GM21786 (cell line): ENCODE measurements at regions not wholly inside any gene's neighbourhood (a gene's known extent, or its start where the extent isn't known, plus 50 kb on each side); places are given as distances from the start of the nearest gene placed in this dataset.
"Not testable (repeated sequence)": the region's sequence is repeated elsewhere in the genome, so short reads cannot be mapped to it uniquely, and the experiment has no call there.

Experiments used
- ATAC-seq: cut with Tn5 transposase; IDR thresholded peaks from one replicate; pipeline ENCODE4 v1.9.1; 2021; ENCODE audit not compliant: unreplicated experiment

DNA sequence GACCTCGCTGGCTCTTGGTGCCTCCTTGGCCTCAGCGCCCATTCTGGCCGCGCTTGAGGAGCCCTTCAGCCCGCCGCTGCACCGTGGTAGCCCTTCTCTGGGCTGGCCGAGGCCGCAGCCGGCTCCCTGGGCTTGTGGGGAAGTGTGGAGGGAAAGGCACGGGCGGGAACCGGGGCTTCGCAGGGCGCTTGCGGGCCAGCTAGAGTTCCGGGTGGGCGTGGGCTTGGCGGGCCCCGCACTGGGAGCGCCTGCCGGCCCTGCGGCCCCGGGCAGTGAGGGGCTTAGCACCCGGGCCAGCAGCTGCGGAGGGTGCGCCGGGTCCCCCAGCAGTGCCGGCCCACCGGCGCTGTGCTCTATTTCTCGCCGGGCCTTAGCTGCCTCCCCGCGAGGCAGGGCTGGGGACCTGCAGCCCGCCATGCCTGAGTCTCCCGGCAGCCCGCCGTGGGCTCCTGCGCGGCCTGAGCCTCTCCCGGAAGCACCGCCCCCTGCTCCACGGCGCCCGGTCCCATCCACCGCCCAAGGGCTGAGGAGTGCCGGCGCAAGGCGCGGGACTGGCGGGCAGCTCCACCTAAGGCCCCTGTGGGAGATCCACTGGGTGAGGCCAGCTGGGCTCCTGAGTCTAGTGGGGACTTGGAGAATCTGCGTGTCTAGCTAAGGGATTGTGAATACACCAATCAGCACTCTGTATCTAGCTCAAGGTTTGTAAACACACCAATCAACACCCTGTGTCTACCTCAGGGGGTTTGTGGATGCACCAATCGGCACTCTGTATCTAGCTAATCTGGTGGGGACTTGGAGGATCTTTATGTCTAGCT, 141.1 kb downstream of the SLCO4C1 start:
- peak; percentile 51 for ATAC-seq

DNA sequence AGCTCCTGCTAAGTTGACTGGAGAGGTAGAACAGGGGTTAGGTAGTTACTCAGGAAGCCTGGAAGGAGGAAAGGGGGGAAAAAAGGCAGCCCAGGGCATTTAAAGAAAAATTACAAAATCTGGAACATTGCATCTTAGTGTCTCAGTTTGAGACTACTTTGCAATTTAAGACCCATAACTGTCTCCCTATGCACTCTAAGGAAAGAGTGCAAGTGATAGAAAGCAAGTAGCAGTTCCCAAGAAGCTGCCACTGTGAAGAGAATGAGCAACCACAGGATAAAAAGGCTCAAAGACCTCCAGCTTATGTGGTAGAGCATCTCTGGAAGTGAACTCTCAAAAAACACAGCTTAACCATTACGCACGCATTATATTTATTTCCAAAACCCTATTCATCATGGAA, 141.8 kb downstream of the SLCO4C1 start:
- no peak for ATAC-seq

DNA sequence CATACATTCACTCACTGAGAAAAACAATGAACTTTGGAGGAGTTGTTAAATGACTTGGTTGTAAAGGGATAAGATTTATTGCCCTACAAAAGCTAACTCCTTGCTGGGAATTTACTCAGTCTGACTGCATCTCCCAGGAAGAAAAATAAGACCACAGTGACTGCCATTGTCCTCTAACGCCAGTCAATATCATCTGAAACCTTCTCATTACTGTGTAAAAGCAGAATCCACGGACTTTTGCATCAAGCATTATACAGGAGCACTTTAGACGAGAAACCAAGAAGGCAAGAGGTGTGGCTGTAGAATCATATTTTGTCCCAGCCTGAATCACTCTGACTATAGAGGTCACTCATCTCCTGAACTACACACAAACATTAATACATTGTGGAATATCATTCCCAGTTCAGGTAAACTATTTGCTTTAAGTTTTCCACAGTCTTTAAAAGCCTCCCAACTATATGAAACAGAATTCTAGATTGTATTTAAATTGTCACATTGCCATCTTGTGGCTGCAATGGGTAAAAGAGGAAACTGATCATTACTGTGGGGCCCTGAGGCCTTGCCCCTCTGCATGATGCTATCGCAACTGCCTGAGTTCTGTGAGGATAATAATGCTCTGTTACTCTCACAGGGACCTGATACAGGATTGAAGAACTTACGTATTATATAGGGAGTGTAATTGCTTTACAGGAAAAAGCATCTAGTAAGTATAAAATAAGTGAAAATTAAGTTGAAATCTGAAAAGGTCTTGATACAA, 142.9 kb downstream of the SLCO4C1 start:
- ATAC-seq: peak; percentile 76

DNA sequence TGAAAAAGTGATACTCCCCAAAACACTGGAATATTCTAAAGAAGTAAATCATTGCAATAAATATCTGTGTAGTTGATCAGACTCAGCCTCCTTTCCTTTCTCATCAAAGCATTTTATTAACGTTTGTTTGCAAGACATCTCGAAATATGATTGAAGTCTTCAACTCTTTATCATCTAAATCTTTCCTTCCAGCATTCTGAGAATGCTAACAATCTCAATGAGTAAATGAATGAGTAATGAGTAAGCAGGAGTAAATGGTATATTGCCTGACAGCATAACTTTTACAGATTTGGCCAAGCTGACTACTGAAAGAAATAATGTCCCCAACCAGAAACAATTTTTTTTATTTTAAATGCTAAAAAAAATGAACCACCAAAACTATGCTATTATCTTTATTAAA, 157.1 kb downstream of the SLCO4C1 start:
- ATAC-seq: no peak

DNA sequence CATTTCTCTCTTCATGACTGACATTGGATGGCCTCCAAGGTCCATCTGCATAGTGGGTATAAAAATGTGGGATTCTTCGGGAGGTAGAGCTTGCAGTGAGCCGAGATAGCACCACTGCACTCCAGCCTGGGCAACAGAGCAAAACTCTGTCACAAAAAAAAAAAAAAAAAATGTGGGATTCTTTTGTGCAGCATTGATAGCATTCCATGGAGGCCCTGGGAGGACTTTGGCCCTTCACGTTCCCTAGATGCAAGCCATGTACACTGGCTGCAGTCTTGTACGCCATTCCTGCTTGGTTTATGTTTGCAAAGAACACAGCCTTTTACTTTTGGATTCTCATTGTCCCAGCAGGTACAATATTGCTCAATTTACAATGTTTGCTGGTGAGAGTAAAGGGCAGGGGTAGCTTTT, 157.8 kb downstream of the SLCO4C1 start:
- no peak for ATAC-seq

DNA sequence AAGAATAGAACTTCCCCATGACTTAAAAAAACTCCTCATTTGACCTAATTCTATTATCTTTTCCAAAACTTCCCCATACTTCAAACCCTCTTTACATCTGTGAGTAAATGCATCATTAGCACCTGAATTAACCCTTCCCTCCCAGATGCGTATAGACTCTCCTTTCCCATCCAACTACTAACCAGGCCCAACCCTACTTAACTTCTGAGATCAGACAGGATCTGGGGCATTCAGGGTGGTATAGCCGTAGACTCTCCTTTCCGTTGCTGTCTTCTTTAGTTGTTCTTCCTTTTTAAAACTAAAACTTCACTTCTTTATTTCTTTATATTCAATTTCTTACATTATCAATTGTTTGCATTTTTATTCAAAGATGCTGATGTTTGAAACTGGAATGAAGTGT, 165.2 kb downstream of the SLCO4C1 start:
- ATAC-seq: no peak

DNA sequence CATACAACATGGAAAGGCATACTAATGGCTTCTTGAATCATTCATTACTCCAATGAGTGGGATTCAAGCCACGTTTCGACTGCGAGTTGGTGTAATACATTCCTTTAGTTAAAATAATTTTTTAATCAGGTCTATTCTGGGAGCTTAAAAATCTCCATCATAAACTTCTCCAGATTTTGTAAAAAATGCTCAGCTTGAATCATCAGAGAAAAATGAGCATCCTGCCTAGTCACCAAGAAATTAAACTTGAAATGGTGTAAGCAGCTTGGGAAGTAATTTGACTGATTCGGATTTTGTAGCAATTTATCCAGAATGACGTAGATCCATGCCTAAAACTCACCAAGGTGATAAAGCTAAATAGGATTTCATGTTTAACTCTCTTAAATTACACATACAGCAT, 165.7 kb downstream of the SLCO4C1 start:
- no peak for ATAC-seq

DNA sequence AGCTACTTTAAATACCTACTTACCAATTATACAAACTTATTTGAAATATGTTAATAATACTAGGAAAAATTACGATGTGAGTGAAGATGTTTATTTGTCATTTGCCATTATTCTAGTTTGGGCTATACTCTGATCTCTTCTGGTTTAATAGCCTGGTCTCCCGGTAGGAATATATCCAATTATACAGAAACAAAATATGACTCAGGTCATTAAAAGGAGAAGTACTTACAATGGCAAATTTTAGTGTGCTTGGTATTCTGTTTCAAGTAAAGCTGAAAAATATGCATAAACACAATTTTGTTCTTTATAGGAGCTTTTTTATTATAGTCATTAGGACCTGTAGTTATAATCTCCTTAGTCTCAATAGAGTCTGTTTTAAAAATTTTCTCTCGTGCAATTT, 176.8 kb downstream of the SLCO4C1 start:
- ATAC-seq: no peak

DNA sequence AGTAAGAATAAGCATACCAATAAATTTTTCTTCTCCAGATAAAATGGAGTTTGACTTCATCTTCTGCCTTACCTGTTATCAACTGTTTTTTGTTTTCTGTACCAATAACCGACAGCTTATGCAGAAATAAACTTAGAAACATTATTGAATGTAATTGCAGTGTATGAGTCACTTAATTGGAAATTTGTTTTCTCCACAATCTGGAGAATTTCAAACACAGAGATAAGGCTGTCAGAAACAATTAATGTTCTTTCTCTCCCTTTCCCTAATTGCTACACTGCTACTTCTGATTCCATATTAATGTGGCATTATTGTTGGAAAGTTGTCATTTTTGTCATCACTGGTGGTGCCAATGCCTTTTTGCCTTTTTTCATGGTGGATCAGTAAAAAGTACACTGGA, 180.3 kb downstream of the SLCO4C1 start:
- no peak for ATAC-seq

DNA sequence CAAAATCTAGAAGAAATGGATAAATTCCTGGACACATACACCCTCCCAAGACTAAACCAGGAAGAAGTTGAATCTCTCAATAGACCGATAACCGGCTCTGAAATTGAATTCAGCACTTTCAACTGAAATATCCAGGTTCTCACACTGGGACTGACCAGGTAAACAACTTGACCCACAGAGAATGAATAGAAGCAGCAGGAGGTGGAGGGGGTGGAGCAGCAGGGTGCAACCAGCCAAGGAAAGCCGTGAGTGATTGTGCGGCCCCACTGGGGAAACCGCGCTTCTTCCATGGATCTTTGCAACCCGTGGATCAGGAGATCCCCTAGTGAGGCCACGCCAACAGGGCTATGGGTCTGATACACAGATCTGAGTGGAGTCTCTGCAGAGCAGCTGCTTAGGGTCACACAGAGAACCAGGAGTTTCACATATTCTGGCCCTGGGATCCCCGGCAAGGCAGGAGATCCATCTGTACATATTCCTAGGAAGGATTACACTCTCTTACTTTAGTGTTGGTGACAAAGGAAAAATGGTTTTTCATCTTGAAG, 181.5 kb downstream of the SLCO4C1 start:
- no peak for ATAC-seq

DNA sequence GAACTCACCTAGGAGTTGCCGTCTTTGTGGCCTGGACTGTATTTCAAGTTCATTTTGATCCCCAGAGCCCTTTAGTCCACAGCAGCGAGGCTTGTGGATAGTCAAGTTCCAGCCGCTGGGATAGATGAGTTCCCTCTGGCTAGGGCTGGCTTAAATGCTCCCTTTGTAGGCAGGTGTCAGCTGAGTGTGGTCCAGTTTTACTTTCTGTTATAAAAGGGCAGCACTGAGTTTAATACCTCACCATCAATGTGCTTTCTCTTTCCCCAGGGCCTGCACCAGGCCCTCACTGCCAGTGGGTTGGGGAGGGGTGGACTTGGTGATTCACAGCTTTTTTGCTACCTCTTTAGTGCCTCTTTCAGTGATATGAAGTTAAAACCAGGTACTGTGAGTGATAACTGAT, 188.2 kb downstream of the SLCO4C1 start:
- ATAC-seq: no peak

DNA sequence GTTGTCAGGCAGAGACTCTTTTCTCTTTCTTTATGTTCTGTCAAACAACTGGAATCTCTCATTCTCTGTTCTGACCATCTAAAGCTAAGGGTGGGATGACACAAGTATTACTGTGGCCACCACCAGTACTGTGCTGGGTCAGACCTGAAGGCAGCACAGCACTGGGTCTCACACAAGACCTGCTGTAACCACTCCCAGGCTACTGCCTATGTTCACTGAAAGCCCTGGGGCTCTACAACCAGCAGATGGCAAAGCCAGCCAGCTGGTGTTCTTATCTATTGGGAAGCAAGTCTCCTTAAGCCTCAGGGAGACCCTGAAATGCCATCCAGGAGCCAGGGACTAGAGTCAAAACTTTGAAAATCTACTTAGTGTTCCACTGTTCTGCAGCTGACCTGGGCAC, 189.5 kb downstream of the SLCO4C1 start:
- no peak for ATAC-seq

DNA sequence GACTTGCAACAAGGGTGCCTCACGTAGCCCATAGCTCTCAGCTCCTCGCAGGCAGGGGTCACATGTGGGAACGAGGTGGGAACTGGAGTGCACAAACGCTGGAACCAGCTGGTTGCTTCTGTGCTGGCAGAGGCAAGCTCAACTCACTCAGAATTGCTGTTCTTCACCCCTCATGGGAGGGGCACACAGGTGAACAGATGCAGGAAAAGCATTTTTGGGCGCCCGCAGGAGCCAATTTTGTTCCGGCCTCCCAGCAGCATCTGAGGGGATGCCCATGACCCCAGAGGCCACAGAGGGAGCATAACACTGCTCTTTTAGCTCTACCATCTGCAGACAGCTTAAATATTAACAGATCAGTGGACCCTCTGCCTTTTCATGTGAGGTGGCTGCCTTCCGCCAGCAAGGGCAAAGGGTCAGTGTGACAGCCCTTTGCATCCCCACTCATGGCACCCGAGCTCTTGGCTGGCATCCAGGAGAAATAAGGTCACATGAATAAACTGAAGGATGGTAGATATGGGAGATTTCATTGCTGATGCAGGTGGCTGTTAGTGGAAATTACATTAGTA, 196.2 kb downstream of the SLCO4C1 start:
- ATAC-seq: no peak

DNA sequence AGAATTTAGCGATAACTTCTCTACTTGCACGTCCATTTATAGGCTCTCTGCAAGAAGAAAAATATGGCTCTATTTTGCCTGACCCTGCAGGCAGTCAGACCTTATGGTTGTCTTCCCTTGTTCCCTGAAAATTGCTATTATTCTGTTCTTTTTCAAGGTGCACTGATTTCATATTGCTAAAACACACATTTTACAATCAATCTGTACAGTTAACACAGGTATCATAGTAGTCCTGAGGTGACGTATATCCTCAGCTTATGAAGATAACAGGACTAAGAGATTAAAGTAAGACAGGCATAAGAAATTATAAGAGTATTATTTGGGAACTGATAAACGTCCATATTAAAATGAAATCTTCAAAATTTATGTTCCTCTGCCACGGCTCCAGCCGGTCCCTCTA, 197.0 kb downstream of the SLCO4C1 start:
- ATAC-seq: not testable (repeated sequence)

DNA sequence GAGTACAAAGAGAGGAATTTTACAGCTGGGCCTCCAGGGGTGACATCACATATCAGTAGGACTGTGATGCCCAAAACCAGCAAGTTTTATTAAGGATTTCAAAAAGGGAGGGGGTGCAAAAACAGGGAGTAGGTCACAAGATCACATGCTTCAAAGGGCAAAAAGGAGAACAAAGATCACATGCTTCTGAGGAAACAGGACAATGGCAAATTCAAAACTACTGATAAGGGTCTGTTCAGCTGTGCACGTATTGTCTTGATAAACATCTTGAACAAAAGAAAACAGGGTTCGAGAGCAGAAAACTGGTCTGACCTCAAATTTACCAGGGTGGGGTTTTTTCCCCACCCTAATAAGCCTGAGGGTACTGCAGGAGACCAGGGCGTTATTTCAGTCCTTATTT, 197.5 kb downstream of the SLCO4C1 start:
- ATAC-seq: not testable (repeated sequence)

DNA sequence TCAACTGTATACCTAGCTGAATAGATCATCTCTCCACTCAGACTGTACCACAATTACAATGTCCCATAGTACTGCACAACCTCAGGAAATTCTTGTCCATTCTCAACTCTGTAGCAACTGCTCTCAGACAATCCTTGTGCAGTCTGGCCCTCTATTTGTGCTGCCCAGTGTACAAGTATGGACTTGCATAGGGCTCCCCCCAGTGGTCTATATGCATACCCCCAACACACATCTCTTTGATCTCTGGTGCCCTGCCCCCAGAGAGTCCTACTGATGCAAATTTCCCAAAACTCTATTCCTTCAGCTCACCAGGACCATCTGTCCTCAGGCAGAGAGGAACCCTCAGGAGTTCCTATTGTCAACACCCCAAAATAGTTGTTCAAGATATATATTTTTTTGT, 205.3 kb downstream of the SLCO4C1 start:
- ATAC-seq: peak; percentile 88

DNA sequence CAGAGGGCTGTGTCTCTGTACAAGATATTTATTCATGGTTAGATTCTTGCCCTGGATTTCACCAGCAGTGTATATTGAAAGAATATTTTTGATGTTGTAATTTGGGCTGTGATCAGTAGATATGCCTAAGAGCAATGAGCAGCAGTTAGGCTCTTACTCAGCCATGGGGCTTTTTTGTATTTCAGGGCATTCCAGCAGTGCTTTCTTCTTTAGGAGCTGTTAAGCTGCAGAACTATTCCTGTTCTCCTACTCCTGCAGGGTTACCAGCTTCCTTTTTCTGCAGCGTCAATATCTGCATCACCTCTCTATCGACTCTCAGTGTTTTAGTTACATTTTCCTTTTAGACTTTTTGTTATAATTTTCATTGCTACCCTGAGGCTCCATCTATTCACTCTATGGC, 206.2 kb downstream of the SLCO4C1 start:
- no peak for ATAC-seq

DNA sequence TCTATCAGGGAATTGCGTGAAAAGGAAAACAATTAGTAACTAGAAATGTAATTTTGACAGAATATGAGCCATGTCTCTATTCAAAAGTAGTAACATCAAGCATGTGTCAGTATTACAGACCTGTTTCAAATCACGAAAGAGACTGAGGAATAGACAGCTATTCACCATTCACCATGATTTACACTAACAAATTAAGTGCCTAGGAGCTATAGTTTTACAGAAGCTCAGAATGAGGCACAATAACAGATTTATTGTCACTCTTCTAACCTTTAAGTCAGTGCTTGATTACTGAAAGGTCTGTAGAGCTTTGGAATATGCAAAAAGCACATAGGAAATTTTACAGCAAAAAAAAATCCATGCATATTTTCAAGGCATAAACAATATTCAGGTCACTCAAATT, 208.2 kb downstream of the SLCO4C1 start:
- no peak for ATAC-seq

DNA sequence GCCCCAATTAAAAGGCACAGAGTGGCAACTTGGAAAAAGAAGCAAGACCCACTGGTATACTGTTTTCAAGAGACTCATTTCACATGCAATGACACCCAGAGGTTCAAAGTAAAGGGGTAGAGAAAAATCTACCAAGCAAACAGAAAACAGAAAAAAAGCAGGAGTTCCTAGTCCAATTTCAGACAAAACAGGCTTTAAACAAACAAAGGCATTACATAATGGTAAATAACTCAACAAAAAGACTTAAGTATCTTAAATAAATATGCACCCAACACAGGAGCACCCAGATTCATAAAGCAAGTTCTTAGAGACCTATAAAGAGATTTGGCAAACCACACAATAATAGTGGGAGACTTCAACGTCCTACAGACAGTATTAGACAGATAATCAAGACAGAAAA, 215.8 kb downstream of the SLCO4C1 start:
- no peak for ATAC-seq

DNA sequence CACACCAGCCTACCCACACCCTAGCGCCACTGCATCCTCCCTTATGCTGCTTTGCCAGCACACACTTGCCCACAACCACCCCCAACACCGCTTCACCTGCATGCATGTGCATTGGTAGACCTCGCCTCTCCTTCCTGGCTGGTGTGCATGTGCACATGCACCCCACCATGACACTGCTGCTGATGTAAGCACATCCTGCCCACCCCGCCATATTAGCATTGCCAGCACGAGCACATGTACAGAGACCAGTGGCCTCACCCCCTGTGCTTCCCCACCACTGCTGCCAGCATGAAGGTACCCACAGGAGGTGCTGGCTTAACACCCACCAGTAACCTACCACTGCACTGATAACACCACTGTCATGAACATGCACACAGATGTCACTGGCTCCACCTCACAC, 218.2 kb downstream of the SLCO4C1 start:
- no peak for ATAC-seq

DNA sequence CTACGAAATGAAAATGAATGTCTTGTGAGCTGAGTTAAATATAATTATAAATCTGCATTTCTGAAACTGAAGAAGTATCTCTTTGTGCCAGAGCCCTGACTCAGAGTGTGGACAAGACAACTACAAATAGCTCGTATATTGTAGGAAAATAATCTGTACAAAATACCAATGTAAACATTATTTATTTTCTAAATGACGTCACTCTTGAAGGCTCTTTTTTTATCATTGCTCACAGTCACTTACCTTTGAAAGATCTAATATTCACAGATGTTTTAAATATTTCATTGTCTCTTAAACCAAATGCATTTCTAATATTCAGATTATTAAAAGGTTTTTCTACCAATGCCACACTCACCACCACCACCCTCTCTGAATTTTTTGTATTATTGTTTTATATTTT, 226.1 kb downstream of the SLCO4C1 start:
- no peak for ATAC-seq

DNA sequence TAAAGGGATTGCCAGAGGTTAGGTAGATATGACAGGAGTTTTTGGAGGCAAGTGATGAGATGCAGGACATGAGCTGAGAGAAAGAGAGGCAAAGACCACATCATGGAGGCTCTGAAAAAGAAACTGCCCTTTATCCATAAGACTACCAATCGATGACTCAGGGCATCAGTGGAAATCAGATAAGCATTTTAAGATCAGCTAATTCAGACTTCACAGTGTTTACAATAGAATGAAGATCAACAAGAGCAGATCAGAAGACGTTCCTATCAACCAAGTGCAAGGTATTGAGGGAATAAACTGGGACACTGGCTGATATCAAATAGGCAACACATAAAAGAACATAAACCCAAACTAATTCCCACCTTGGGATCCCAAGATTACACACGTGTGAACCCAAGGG, 227.2 kb downstream of the SLCO4C1 start:
- no peak for ATAC-seq
